HFFc6 (cell line): ENCODE measurements at regions not wholly inside any gene's neighbourhood (a gene's known extent, or its start where the extent isn't known, plus 50 kb on each side); places are given as distances from the start of the nearest gene placed in this dataset.

ENCODE experiments used
- DNase-seq: peaks from one replicate; pipeline ENCODE4 v3.0.0-alpha.2; 2018
- H3K27ac Mint-ChIP-seq: 2 replicates; pipeline ENCODE4 v1.8.0; 2020; ENCODE audit warnings: mild to moderate bottlenecking, mixed read lengths
- H3K27me3 Mint-ChIP-seq: 2 replicates; pipeline ENCODE4 v1.8.0; 2021; ENCODE audit warnings: mild to moderate bottlenecking, moderate library complexity, mixed read lengths; ENCODE audit not compliant: insufficient read depth
- H3K36me3 Mint-ChIP-seq: 2 replicates; pipeline ENCODE4 v1.8.0; 2021; ENCODE audit warnings: low read depth, mixed read lengths
- H3K4me1 Mint-ChIP-seq: 2 replicates; pipeline ENCODE4 v1.8.0; 2020; ENCODE audit warnings: low read depth, mixed read lengths
- H3K4me3 Mint-ChIP-seq: 2 replicates; pipeline ENCODE4 v1.8.0; 2020; ENCODE audit warnings: mild to moderate bottlenecking, moderate library complexity, mixed read lengths
- H3K9me3 Mint-ChIP-seq: 2 replicates; pipeline ENCODE4 v1.8.0; 2020; ENCODE audit warnings: mild to moderate bottlenecking, mixed read lengths
- CTCF ChIP-seq: fragments of 200-600 bp; sonication (generic); IDR thresholded peaks from 2 replicates; pipeline ENCODE4 v1.5.0; 2021; ENCODE audit warnings: antibody characterized with exemption, mild to moderate bottlenecking

GRCh38 chr9:12538842-12539579 is 154.2 kb upstream of the TYRP1 start:
- H3K36me3 Mint-ChIP-seq, result no peaks in the 10 kb centered on the region
- H3K4me1 Mint-ChIP-seq, result no peaks in the 10 kb centered on the region
- TF ChIP-seq CTCF, result no peak
- H3K27me3 Mint-ChIP-seq, result no peaks in the 10 kb centered on the region
- no peak for DNase-seq
- peaks cover 27% of the 10 kb centered on the region for H3K9me3 Mint-ChIP-seq
- H3K4me3 Mint-ChIP-seq, result no peak overlapping the region
- no peak overlapping the region for H3K27ac Mint-ChIP-seq

- Mint-ChIP-seq H3K27me3 (no peaks in the 10 kb centered on the region), H3K9me3 (peaks cover 26% of the 10 kb centered on the region), H3K4me1 (no peaks in the 10 kb centered on the region), H3K27ac (no peak overlapping the region), H3K36me3 (no peaks in the 10 kb centered on the region), H3K4me3 (no peak overlapping the region)
- no peak for DNase-seq
- no peak for TF ChIP-seq CTCF
Measured at GRCh38 chr9:12539580-12539975, 153.6 kb upstream of the TYRP1 start.

- H3K9me3 Mint-ChIP-seq, result peaks cover 35% of the 10 kb centered on the region
- no peak for TF ChIP-seq CTCF
- H3K27ac Mint-ChIP-seq, result no peak overlapping the region
- H3K27me3 Mint-ChIP-seq, result no peaks in the 10 kb centered on the region
- H3K4me1 Mint-ChIP-seq, result no peaks in the 10 kb centered on the region
- H3K36me3 Mint-ChIP-seq, result no peaks in the 10 kb centered on the region
- DNase-seq, result no peak
- H3K4me3 Mint-ChIP-seq, result no peak overlapping the region
Measured at GRCh38 chr9:12544700-12545099, 148.5 kb upstream of the TYRP1 start.

GRCh38 chr9:12554636-12555035 is 138.5 kb upstream of the TYRP1 start:
- DNase-seq, result no peak
- Mint-ChIP-seq H3K4me1 (no peaks in the 10 kb centered on the region), H3K36me3 (no peaks in the 10 kb centered on the region), H3K9me3 (peaks cover 14% of the 10 kb centered on the region; the same call in 1 of the 2 replicates), H3K4me3 (no peak overlapping the region), H3K27ac (no peak overlapping the region), H3K27me3 (no peaks in the 10 kb centered on the region)
- peak; percentile 20; the same call in 1 of the 2 replicates for TF ChIP-seq CTCF

GRCh38 chr9:12566404-12567090 is 126.6 kb upstream of the TYRP1 start:
- no peak for TF ChIP-seq CTCF
- Mint-ChIP-seq H3K4me3 (no peak overlapping the region), H3K27ac (no peak overlapping the region), H3K9me3 (peaks cover 16% of the 10 kb centered on the region), H3K27me3 (no peaks in the 10 kb centered on the region), H3K36me3 (no peaks in the 10 kb centered on the region), H3K4me1 (no peaks in the 10 kb centered on the region)
- DNase-seq, result no peak
